Left kidney (tissue), 1 donor: ENCODE measurements at regions not wholly inside any gene's neighbourhood (a gene's known extent, or its start where the extent isn't known, plus 50 kb on each side); places are given as distances from the start of the nearest gene placed in this dataset.
"Not testable (repeated sequence)": the region's sequence is repeated elsewhere in the genome, so short reads cannot be mapped to it uniquely, and the experiment has no call there.

Experiments used
- DNase-seq: peaks from one replicate; pipeline ENCODE4 v3.0.0-alpha.2; 2013

DNA sequence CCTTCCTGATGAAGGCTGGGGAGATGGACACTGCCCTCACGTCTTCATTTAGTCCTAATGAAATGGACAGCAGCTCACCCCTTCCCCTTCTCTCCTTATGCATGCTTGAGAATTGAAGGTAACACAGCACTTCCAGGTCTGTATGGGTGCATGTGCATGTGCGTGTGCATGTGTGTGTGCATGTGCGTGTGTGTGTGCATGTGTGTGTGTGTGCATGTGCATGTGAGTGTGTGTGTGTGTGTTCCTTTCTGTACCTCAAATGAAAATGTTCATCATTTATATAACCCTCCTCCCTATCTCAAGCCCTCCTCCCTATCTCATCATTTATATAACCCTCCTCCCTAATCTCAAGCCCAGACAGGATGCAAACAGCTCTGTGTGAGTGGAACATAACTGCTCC lies 444.8 kb downstream of the MAT2B start:
- DNase-seq: no peak

DNA sequence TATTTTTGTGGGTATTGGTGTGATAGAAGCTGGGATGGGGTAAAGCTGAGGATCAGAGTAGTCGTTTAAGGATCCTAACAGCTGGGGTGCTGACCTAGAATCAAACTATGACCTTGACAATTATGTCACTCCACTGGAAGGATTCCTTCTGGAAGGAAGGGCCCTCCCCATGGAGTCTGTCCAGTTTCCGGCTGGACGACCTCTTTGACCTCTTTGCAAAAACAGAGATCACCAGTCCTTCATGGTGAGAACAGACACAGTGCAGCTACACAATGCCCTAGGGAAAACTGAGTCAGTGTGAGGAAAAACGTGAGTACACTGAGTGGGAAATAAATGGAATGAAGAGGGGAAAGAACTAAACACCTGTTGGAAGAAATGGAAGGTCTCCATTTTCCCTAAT lies 445.6 kb downstream of the MAT2B start:
- DNase-seq: no peak

DNA sequence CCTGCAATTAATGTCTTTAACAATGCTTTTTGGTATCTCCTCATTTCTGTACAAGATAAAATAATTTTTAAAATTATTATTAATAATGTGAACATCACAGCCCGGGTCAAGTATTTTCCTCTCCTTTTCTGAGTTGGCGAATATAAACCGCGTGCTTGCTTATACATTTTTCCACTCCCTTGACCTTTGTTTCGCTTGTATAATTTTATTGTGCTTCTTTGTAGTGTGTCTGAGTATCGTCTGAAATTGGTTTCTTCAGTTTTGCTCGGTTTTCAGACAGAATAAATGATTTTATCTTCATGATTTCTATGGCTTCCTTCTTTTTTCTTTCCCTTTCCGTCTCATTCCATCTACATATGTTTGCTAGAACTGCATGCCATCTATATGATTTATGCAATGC lies 448.5 kb downstream of the MAT2B start:
- no peak for DNase-seq

DNA sequence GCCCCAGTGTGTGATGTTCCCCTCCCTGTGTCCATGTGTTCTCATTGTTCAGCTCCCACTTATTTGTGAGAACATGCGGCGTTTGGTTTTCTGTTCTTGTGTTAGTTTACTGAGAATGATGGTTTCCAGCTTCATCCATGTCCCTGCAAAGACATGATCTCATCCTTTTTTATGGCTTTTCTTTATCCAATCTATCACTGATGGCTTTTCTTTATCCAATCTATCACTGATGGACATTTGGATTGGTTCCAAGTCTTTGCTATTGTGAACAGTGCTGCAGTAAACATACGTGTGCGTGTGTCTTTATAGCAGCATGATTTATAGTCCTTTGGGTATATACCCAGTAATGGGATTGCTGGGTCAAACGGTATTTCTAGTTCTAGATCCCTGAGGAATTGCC lies 455.8 kb downstream of the MAT2B start:
- not testable (repeated sequence) for DNase-seq

DNA sequence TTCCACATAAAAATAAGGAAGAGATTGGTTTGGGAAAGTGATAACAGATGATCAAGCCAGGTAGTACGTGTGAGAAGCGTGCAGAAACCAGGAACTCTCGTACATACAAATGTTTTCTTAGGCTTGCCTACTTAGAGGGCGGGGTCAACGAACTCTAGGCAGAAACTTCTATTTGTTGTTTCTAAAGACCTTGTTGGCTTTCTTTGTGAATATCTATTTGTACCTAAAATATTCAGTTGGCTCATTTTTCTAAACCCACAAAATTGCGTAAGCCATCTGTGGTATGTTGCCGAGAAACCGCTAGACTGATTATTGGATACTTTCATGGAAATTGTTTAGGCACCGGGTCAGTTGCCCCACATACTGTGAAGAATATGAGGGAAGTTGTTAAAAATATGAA lies 458.5 kb downstream of the MAT2B start:
- DNase-seq: no peak

DNA sequence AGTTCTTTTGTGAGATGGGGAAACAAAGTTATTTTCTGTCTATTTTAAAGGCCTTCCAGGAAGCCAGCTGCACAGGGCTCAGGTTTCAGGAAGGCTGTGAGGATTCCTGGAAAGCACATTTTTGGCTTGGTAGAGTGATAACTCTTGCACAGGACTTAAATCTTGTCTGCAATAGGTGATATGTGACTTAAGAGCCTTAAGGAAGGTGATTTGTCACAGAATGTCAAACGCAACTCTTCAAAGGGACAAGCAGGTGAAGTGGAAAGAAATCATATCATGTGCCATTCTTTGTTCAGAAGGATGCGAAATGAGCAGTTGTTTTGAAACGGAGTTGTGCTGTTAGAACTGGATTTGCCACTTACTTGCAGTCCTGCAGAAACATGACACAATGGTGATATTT lies 459.3 kb downstream of the MAT2B start:
- peak; percentile 67 for DNase-seq

DNA sequence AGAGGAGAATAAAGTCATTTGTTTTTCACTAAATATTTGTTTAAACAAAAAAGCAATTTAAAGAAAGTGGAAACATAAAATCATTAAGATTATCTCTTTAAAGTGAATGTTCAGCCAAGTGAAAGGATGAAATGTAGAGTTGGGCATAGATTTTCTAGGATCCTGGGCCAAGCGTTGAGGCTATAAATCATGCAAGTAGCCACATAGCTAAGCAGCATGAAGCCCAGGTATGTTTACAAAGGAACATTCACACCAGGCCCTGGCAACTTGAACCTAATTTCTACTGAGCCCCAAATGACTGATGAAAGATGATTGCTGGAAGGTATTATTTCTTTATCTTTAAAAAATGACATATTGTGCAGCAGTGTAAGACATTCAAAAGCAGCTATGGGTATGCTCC lies 461.8 kb downstream of the MAT2B start:
- DNase-seq: no peak

DNA sequence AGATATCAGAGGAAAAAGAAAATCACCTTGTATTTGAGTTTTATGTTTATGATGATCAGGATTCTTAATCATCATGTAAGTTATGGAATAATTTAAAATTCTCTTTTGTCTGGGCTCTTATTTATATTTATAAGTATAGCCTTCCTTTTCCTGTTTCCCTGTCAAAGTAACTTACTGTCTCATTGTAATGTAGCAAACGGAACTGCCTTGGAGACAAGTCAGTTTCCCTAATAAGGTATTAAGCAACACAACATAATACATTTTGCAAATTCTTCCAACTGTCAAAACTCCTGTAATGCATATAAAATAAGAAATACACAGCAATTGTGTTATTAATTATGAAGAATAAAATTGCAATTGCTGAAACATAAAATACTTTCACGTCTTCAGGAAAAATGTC lies 463.2 kb downstream of the MAT2B start:
- DNase-seq: no peak

DNA sequence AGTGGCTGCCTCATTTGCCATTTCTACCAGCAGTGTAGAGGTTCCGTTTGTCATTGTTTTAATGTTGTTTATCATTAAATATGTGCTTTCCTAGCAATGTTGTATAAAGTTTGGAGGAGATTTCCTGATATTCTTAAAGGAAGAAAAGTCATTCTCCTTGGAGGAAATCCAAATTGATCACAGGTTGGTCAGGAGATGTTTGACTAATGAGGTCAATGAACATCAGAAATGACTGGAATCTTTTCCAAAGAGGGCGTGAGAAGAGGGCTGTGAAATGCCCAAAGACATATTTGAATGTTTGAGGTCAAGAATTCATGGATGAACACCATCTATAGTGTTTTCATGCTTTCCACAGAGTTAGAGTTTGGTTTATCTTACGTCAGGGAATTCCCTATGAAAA lies 471.3 kb downstream of the MAT2B start:
- no peak for DNase-seq

DNA sequence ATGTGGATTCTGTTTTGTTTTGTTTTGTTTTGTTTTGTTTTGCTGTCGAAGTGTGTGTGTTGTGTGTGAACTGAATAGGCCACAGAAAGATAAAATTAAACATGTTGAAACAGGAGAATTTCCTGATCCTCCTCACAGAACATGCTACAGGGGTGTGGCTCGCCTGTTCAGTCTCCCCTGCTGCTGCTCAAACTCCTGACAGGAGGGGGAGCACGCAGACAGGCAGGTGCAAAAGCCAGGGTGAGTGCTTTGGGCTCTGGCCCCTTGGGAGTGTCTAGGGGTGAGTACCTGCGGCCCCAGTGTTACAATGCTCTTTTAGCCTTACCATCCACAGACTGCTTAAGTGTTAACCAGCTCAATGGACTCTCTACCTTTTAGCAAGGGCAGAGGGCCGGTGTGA lies 473.5 kb downstream of the MAT2B start:
- DNase-seq: no peak

DNA sequence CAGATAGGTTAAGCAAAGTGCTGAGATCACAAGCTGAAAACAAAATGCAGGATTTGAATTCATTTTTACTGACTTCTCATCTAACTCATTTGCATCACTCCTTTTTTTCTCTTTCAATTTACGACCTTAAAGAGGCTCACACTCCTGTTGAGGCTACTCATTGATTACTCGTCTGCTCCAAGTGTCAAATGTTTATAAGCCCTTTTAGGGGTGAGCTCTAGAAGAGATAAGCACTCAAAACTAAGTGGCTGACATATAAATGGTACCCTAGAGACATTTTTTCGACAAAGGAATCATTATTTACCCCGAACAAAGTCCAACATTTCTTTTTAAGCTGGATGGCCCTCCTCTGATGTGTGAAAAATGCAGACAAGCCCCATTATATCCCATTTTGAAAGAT lies 483.1 kb downstream of the MAT2B start:
- DNase-seq: no peak

DNA sequence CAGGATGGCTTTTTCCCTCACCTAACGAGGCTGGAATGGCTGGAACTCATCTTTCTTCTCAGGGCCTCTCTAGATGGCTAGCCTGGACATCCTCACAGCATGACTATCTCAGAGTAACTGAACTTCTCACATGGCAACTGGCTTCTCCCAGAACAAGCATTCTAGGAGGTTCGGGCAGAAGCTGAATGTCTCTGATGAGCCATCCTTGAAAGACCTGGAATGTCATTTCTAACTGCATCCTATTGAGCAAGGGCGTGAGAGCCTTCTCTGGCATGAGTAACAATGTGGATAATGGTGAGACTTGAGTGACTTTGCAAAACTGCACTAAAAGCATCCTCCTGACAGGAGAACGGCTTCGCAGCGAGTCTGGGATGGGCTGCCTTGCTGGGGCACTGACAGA lies 487.7 kb downstream of the MAT2B start:
- DNase-seq: no peak

DNA sequence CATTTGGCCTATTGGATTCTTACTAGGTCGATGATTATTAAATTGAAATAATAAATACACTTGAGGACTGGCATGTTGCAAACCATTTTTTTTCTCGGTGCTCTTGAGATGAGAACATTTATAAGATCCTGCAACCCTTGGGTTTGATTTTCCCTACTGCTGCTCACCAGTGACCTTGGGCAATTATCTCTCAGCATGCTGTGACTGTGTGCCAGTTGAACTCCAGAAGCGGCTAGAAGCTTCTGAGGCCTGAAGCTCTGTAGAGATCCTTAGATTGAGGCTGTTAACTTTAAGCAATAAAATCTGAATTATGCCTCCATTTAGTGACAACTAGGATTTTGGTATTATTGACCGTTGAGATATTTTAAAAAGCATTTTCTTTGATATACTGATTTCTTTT lies 489.8 kb downstream of the MAT2B start:
- DNase-seq: no peak

DNA sequence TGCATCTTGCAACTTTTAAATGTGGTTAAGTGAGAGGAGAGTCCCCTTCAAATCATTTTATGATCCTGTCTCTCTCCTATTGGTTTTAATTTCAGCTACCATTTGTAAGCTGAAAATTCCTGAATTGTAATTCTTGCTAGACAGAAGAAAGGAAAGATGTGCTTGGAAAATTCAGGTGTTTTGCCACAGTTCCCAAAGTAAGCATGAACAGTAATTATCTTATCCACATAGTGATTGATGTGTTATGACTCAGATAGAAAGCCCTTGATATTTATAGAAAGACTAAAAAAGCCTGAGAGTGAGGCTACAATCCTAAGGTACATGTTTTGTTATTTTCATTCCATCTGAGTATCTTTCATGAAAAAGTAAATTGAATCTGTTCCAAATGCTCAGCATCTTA lies 492.5 kb downstream of the MAT2B start:
- DNase-seq: no peak

DNA sequence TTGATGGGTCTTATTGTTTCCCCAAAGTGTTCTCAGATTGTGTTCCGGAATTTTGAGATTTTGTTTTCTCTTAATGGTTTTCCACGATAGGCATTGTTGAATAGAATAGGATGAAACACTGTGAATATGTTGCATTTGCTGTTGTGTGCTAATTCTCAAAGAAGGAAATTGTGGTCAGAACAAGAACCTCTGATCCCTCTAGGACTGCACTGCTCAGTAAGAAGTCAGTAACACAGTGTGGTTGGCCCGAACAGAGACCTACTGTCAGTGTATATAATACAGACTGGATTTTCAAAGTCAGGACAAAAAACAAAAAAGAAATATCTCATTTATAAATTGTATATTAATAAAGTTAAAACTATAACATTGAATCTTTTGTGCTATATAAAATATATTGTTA lies 494.8 kb downstream of the MAT2B start:
- DNase-seq: no peak

DNA sequence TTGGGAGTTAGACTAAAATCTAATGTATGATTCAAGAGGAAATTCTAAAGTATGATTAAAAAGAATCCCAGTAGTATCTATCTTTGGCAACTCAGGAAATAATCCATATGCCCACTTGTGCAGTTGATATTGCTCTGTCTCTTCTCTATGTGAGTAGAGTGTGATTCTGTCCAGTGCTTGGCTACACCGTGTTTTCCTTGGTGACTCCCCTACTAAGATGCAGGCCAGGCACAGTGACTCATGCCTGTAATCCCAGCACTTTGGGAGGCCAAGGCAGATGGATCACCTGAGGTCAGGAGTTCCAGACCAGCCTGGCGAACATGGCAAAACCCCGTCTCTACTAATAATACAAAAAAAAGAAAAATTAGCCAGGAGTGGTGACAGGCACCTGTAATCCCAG lies 495.4 kb downstream of the MAT2B start:
- DNase-seq: no peak

DNA sequence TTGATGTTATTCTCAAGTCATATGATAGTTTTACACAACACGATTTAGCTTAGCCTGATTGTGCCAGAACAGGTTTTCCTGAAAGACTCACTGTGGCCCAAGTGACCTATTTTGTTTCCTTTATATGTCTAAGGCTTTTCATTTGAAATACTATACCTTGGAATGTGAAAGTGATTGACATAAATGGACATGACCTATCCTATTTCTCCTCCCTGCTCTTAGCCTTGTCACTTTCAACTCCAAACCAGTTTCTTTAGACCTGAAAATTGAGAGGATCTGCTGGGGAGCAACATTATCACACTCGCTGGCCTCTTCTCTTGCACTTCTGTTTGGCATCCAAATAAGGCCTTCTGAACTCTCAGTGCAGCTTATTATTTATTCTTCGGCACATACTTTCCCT lies 496.8 kb downstream of the MAT2B start:
- DNase-seq: peak; percentile 50

DNA sequence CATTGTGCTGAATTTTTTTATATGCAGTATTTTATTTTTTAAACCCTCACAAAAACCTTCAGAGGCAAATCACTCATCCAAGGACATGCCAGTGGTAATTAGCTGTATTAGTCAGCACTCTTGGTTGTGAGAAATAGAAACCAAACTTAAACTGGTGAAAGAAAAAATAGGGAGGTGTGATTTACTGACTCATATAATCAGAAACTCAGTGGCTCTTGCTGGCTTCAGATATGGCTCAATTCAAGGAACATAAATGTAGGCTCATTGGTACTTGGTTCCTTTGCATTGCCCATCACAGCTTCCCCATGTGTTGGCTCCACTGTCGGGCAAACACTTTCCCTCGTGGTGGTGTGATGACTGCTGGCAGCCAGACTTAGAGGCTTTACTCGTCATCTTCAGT lies 497.2 kb downstream of the MAT2B start:
- no peak for DNase-seq

DNA sequence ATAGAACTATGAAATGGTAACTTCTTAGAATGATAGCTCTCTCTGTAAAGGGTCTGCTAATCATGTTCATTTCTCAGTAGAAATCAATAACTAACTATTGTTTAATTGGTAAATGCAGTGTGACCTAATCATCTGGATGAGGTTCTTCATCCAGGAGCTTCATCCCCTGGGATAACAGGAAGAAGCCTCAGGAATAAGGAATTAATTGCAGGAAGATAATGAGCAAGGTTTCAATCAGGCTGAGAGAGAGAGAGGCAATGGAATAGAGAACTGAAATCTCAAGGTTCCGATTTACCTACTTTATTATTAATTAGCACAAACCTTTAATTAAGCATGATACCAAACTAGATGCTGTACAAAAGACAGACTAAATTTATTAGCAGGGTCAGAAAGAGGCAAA lies 499.7 kb downstream of the MAT2B start:
- DNase-seq: no peak

DNA sequence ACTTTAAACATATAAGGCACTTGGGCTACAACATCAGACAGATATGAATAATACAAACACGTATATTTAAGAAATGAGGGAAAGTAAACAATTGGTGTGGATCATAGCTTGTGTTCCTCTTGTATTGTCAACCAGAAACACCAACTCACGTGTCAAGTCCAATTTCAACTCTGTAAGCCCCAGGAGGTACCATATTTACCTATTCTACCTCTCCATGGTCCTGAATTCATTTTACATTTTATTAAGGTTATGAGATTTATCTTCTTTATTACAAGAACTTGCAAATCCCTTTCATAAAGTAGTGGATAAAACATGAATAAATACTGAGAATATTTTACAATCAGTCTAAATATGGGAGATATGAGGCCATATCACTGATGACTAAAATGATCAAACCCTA lies 501.6 kb downstream of the MAT2B start:
- DNase-seq: no peak

DNA sequence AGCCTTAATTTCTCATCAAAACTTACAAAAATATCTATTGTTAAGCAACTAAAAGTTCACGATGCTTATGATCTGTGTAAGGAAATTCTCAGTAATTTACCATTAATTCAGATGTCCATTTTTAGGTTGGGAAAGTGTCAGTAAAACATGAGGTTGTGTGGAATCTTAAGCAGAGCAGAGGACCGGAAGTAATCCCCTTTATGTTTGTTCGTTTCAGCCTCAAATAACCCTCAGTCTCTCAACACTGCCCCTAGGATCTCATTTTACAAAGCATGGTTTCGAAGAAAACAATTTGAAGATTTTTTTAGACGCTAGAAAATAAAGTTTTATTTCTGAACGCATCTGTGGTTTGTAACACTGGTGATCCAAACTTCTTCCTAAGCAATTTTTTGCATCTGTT lies 504.2 kb downstream of the MAT2B start:
- no peak for DNase-seq

DNA sequence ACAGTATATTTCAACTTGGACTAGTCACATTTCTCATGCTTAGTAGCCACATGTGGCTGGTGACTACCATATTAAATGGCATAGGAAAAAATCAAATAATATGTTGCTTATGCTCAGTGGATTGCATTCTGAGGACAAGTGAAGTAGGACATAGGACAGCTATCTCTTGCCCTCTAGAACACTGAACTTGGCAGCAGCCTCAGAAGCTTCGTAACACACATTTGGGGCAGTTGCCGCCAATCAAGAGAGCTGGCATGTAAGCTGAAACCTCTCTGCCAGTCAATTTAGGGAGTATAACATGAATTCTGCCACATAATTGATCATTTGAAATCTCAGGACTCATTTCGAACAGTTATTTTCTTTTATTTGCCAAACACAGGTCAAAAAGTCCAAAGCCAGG lies 505.5 kb downstream of the MAT2B start:
- no peak for DNase-seq

DNA sequence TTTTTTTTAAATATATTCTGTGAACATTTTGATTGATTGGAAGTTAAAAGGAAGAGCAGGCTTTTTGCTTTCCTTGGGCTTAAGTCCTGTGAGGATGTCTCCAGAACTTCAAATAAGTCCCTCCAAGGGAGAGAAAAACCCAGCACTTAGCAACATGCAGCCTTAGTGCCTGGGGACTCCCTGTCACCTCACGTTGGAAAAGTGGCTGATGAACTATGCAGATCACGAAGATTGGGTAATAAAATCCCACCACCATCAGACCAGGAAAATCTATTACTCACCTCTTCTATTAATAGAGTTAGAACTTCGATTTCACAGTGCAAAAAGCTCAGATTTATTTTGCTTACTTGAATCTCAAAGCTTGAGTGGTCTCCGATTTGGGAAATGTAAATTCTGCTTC lies 507.0 kb downstream of the MAT2B start:
- no peak for DNase-seq

DNA sequence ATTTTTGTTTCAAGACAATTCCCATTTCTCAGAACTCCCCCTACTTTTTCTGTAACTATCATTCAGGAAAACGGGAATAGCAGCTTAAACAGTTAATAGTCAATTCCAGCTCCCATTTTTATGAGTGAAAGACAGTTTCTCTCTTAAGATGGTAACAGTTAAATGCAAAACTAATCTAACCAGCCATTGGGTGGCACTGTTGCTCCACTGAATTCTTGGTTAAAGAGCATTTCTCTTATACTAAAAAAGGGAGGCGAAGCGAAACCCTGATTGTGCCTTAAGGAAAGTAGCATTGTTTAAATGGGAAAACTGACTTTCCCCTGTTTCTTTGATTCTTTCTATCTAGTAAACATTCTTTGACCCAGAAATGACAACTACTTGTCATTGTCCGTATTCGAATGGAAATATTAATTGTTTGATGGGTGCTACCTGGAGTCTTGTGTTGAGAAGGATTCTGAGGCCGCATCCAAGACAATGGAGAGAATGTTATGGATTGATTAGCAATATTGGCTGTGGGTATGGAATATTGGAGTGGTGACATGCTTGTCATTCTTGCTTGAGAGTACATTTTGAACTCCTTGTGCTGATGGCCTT lies 507.8 kb downstream of the MAT2B start:
- peak; percentile 89 for DNase-seq

DNA sequence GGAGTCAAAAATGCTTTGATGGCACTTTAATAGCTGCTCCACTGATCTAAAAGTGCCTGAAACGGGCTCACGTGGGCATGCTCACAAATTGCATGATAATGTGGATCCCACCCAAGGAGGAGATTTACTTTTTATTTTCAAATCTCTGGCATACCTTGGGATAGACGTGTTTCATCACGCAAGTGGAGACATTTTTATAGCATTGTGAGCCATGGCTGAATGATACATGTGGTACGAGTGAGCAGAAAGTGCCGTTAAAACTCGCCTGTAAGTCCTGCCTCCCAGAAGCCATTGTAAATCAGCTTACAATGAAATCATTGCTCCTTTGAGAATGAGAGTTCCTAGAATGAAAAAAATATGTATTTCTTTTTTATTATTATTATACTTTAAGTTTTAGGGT lies 514.7 kb downstream of the MAT2B start:
- no peak for DNase-seq
